OCI-LY1 (cell line): ENCODE measurements at regions not wholly inside any gene's neighbourhood (a gene's known extent, or its start where the extent isn't known, plus 50 kb on each side); places are given as distances from the start of the nearest gene placed in this dataset.

Experiments used
- H2AFZ ChIP-seq: fragments of 200-600 bp; sonication (generic), shearing (Covaris generic); 2 replicates; pipeline ENCODE4 v1.6.0; 2014; ENCODE audit warnings: antibody characterized with exemption, mild to moderate bottlenecking, low read length
- H3F3A ChIP-seq: fragments of 200-600 bp; sonication (generic), shearing (Covaris generic); 2 replicates; pipeline ENCODE4 v1.6.0; 2014; ENCODE audit warnings: mild to moderate bottlenecking, antibody characterized with exemption, low read length, moderate library complexity; ENCODE audit not compliant: insufficient read depth
- H3K27ac ChIP-seq: fragments of 200-600 bp; sonication (generic); 2 replicates; pipeline ENCODE4 v1.5.1; 2014; ENCODE audit warnings: low read length, mixed run types, mild to moderate bottlenecking, low read depth; ENCODE audit not compliant: poor library complexity, severe bottlenecking
- H3K27me3 ChIP-seq: fragments of 200-600 bp; sonication (generic); 2 replicates; pipeline ENCODE4 v1.6.0; 2014; ENCODE audit warnings: antibody characterized with exemption, mild to moderate bottlenecking, low read length, moderate library complexity; ENCODE audit not compliant: insufficient read depth
- H3K36me3 ChIP-seq: fragments of 200-600 bp; sonication (generic); 2 replicates; pipeline ENCODE4 v1.6.1; 2014; ENCODE audit warnings: mild to moderate bottlenecking, antibody characterized with exemption, low read length, moderate library complexity, mixed read lengths; ENCODE audit not compliant: insufficient read depth
- H3K4me1 ChIP-seq: fragments of 200-600 bp; sonication (generic); 2 replicates; pipeline ENCODE4 v1.5.1; 2014; ENCODE audit warnings: mild to moderate bottlenecking, low read length, moderate library complexity; ENCODE audit not compliant: insufficient read depth, severe bottlenecking
- H3K4me2 ChIP-seq: fragments of 200-600 bp; sonication (generic), shearing (Covaris generic); 2 replicates; pipeline ENCODE4 v1.6.1; 2014; ENCODE audit warnings: low read length
- H3K4me3 ChIP-seq: fragments of 200-600 bp; sonication (generic); 2 replicates; pipeline ENCODE4 v1.5.1; 2014; ENCODE audit warnings: low read length, low read depth, mild to moderate bottlenecking, mixed read lengths; ENCODE audit not compliant: poor library complexity, severe bottlenecking
- H3K79me2 ChIP-seq: fragments of 200-600 bp; shearing (Covaris generic); 2 replicates; pipeline ENCODE4 v1.6.1; 2016; ENCODE audit warnings: mixed run types, low read length, mixed read lengths; ENCODE audit not compliant: insufficient read depth
- H3K9ac ChIP-seq: fragments of 200-600 bp; sonication (generic), shearing (Covaris generic); 2 replicates; pipeline ENCODE4 v1.6.1; 2014; ENCODE audit warnings: mild to moderate bottlenecking, low read length, mixed read lengths
- H3K9me2 ChIP-seq: fragments of 200-600 bp; sonication (generic), shearing (Covaris generic); 2 replicates; pipeline ENCODE4 v1.6.1; 2014; ENCODE audit warnings: low read depth, mild to moderate bottlenecking, low read length, mixed read lengths
- H3K9me3 ChIP-seq: fragments of 200-600 bp; shearing (Covaris generic); 2 replicates; pipeline ENCODE4 v1.6.1; 2014; ENCODE audit warnings: low read length, mixed read lengths
- H4K20me1 ChIP-seq: fragments of 200-600 bp; sonication (generic), shearing (Covaris generic); 2 replicates; pipeline ENCODE4 v1.6.0; 2016; ENCODE audit warnings: mild to moderate bottlenecking, low read length; ENCODE audit not compliant: insufficient read depth
- CTCF ChIP-seq: fragments of 200-600 bp; sonication (generic), shearing (Covaris generic); IDR thresholded peaks from 2 replicates; pipeline ENCODE4 v1.5.1; 2017; ENCODE audit warnings: mild to moderate bottlenecking, antibody characterized with exemption, low read length, moderate library complexity, mixed read lengths
- EZH2 ChIP-seq: fragments of 200-600 bp; sonication (generic), shearing (Covaris generic); IDR thresholded peaks from 2 replicates; pipeline ENCODE4 v1.8.0; 2017; ENCODE audit warnings: borderline replicate concordance, mixed run types, mild to moderate bottlenecking, antibody characterized with exemption, low read length, moderate library complexity, mixed read lengths

GRCh38 chr12:111073370-111073769, 153.0 kb upstream of the MYL2 start:
- Histone ChIP-seq H3K9ac (no peak overlapping the region), H3K4me3 (no peak overlapping the region), H3K9me2 (no peaks in the 10 kb centered on the region), H3F3A (no peaks in the 10 kb centered on the region), H4K20me1 (no peaks in the 10 kb centered on the region), H3K9me3 (no peaks in the 10 kb centered on the region), H3K79me2 (no peaks in the 10 kb centered on the region), H3K27me3 (no peaks in the 10 kb centered on the region), H2AFZ (no peak overlapping the region), H3K4me1 (no peaks in the 10 kb centered on the region), H3K27ac (no peak overlapping the region), H3K36me3 (no peaks in the 10 kb centered on the region), H3K4me2 (no peak overlapping the region)
- TF ChIP-seq EZH2 (no peak), CTCF (no peak)

GRCh38 chr12:111072299-111072698, 151.9 kb upstream of the MYL2 start:
- Histone ChIP-seq H3K36me3 (no peaks in the 10 kb centered on the region), H2AFZ (no peak overlapping the region), H3K9me3 (no peaks in the 10 kb centered on the region), H4K20me1 (no peaks in the 10 kb centered on the region), H3K27ac (no peak overlapping the region), H3K9me2 (no peaks in the 10 kb centered on the region), H3K27me3 (no peaks in the 10 kb centered on the region), H3K4me3 (no peak overlapping the region), H3F3A (no peaks in the 10 kb centered on the region), H3K4me1 (no peaks in the 10 kb centered on the region), H3K4me2 (no peak overlapping the region), H3K79me2 (no peaks in the 10 kb centered on the region), H3K9ac (no peak overlapping the region)
- TF ChIP-seq CTCF = no peak

DNA sequence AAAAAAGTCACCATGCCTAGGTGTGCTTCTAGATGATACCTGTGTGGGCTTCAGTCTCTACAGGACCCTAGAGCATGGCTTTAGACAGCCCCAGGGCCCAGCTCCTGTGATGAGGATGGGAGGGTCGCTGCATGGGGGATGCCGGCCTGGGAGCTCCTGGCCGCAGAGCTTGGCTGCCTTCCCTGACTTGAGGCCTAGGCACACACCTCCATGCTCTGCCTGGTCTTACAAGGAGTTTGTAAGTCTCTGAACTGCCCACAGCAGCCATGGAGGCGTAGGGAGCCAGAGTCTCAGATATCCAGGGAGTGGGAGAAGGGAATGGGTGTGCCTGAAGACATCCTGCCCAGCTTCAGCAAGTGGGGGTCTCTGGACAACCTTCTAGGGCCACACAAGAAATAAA, 149.5 kb upstream of the MYL2 start:
- TF ChIP-seq EZH2 (no peak), CTCF (no peak)
- Histone ChIP-seq H3K27ac (no peak overlapping the region), H3K27me3 (no peaks in the 10 kb centered on the region), H3K79me2 (no peaks in the 10 kb centered on the region), H3K9me2 (no peaks in the 10 kb centered on the region), H3K4me1 (no peaks in the 10 kb centered on the region), H3K9me3 (no peaks in the 10 kb centered on the region), H3K9ac (no peak overlapping the region), H3K4me3 (no peak overlapping the region), H3K36me3 (no peaks in the 10 kb centered on the region), H3K4me2 (no peak overlapping the region), H3F3A (no peaks in the 10 kb centered on the region), H4K20me1 (no peaks in the 10 kb centered on the region), H2AFZ (no peak overlapping the region)

DNA sequence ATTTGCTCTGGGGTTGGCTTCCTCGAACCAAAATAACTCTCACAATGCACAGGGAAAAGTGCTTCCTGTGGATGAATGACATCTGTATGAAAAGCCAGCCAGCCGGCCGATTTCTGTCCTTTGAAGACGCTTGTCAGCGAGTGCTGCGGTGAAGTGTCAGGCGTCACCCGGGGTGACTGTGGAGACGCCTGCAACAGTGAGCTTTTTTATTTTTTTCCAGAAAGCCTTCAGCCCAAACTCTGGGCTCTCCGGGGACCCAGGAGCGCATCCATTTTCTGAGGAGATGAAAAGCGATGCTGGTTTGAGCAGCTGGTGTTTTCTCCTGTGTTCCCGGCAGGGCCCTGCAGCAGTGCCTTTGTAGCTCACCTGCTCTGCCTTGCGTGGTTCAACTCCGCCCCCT, 147.9 kb upstream of the MYL2 start:
- no peak overlapping the region for H3K27ac ChIP-seq
- H3K4me2 ChIP-seq = no peak overlapping the region
- no peak overlapping the region for H3K9ac ChIP-seq
- H3K27me3 ChIP-seq = no peaks in the 10 kb centered on the region
- no peaks in the 10 kb centered on the region for H3K79me2 ChIP-seq
- no peaks in the 10 kb centered on the region for H3K4me1 ChIP-seq
- H3K36me3 ChIP-seq = no peaks in the 10 kb centered on the region
- H4K20me1 ChIP-seq = no peaks in the 10 kb centered on the region
- TF ChIP-seq EZH2 = no peak
- no peak for TF ChIP-seq CTCF
- no peak overlapping the region for H2AFZ ChIP-seq
- H3K4me3 ChIP-seq = no peak overlapping the region
- no peaks in the 10 kb centered on the region for H3F3A ChIP-seq
- no peaks in the 10 kb centered on the region for H3K9me2 ChIP-seq
- no peaks in the 10 kb centered on the region for H3K9me3 ChIP-seq
